ENCODE measurements at regions not wholly inside any gene's neighbourhood (a gene's known extent, or its start where the extent isn't known, plus 50 kb on each side); places are given as distances from the start of the nearest gene placed in this dataset.

GRCh38 chr6:144352331-144352730, 67.2 kb downstream of the UTRN start:
- no peak for TF ChIP-seq CHD1 (IDR thresholded peaks at IDR 0.05; ENCODE audit: low read depth, low read length)
- no peak for TF ChIP-seq CTCF (IDR thresholded peaks at IDR 0.05; ENCODE audit: control extremely low read depth in 1 of 3, insufficient read depth in 1 of 3, low read depth in 1 of 3, low read length in 3 of 3)
- TF ChIP-seq BRCA1 (IDR thresholded peaks at IDR 0.05; ENCODE audit: low read depth, low read length) = no peak
- no peak for TF ChIP-seq RXRA (IDR thresholded peaks at IDR 0.05; ENCODE audit: insufficient read depth, low read depth, low read length)
- TF ChIP-seq POLR2A (IDR thresholded peaks at IDR 0.05; ENCODE audit: control extremely low read depth in 1 of 2, low read depth in 2 of 2, low read length in 2 of 2) = no peak
- no peak for TF ChIP-seq MAX (IDR thresholded peaks at IDR 0.05)
- no peak for TF ChIP-seq USF2 (IDR thresholded peaks at IDR 0.05; ENCODE audit: low read length)
- no peak for TF ChIP-seq ATF2 (IDR thresholded peaks at IDR 0.05; ENCODE audit: low read length)
- no peak for TF ChIP-seq RFX5 (IDR thresholded peaks at IDR 0.05; ENCODE audit: borderline replicate concordance, low read depth, low read length)
- no peak for TF ChIP-seq EP300 (IDR thresholded peaks at IDR 0.05; ENCODE audit: borderline replicate concordance in 1 of 2, low read depth in 2 of 2, low read length in 2 of 2)
- TF ChIP-seq MAFK (IDR thresholded peaks at IDR 0.05; ENCODE audit: low read depth, low read length) = no peak

Measured in H1 (cell line).